LNCAP (cell line): ENCODE measurements at regions not wholly inside any gene's neighbourhood (a gene's known extent, or its start where the extent isn't known, plus 50 kb on each side); places are given as distances from the start of the nearest gene placed in this dataset.
A peak's percentile ranks its signal among the peaks of the same experiment; 100 is the strongest.

ENCODE experiments used
- CTCF ChIP-seq: fragments of 450-650 bp; IDR thresholded peaks from 2 replicates; pipeline ENCODE4 v1.5.1; 2017; ENCODE audit warnings: mild to moderate bottlenecking

DNA sequence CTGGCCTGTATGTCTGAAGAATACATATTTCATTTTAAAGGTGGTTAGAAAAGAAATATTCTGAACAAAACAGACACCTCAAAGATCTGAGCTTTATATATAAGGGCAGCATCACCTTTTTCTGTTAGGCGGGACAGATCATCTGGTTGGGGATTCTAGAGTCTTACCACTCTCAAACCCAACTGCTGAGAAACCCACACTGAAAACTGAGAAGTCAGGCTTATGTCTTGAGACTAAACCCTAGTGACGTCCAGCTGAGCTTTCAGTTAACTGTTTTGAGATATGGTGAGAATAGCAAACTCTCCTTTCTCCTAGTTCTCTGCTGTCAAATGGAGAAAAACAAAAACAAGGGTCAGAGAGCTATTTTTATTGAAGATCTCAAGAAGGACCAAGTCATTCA lies 63.7 kb upstream of the CCN6 start:
- TF ChIP-seq CTCF: no peak

DNA sequence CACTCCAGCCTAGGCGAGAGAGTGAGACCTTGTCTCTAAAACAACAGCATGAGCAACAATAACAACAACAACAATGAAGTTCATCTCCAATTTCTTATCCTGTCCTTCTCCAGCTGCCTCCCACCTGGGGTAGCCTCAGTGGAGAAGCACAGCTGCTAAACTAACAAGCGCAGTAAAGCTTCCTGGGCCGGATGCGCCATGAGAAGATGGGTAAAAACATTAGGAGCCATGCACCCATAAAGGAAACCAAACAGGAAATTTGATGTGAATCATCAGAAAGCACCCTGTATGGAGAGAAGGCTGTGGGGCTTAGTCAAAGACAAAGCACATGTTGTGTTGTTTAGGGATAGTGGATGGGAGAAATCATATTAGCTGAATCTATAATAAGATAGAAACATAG lies 61.1 kb upstream of the CCN6 start:
- TF ChIP-seq CTCF: no peak

GRCh38 chr6:111993342-111993741 lies 60.6 kb upstream of the CCN6 start:
- no peak for TF ChIP-seq CTCF

DNA sequence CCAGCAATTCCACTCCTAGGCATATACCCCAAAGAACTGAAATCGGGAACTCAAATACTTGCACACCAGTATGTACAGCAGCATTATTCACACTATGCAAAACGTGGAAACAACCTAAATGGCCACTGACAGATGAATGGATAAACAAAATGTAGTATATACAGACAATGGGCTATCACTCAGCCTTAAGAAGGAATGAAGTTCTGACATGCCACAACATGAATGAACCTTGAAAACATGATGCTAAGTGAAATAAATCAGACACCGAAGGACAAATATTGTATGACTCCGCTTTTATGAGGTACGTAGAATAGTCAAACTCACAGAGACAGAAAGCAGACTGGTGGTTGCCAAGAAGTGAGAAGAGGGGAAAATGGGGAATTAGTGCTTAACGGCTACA lies 59.1 kb upstream of the CCN6 start:
- no peak for TF ChIP-seq CTCF

DNA sequence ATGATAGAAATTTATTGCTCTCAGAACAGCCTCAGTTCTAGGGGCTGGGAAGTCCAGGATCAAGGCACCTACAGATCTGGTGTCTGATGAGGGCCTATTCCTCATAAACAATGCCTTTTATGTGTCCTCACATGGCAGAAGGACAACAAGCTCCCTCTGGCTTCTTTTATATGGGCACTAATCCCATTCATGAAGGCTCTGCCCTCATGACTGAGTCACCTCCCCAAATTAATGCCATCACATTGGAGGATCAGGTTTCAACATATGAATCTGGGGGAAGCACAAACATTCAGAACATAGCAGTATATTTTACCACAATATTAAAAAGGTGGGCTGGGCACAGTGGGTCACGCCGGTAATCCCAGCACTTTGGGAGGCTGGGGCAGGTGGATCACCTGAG lies 58.5 kb upstream of the CCN6 start:
- TF ChIP-seq CTCF: no peak

DNA sequence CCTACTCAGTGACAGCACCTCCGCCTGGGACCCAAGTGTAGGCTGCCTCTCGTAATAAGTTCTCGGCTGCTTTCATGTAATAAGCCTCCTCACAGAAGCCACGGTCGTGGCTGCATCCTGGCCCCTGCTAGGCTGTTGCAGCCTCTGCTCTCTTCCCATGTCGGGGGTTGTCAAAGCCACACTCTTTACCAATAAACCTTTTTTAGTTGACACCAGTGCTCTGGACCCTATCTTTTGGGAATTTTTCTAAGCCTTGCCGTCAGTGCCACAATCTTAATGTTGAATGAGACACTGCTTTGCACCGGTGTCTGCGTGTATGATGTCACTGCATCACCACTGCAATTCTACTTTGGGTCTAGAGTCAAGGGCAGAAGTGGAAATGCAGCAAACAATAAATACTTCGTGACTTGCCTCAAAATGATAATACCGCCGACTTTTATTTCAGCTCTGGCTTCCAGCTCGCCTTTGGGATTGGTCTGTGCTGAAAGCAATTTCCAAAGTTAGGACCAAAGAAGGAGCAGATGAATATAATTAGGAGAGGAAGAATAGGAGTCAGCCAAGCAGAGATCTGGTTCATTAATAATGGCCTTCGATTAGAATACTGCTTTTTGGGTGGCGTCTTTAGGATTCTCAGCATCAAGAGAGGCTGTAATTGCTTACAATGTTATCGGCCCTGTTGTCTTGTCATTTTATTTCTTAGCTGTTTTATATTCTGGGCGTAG lies 57.6 kb upstream of the CCN6 start:
- no peak for TF ChIP-seq CTCF

DNA sequence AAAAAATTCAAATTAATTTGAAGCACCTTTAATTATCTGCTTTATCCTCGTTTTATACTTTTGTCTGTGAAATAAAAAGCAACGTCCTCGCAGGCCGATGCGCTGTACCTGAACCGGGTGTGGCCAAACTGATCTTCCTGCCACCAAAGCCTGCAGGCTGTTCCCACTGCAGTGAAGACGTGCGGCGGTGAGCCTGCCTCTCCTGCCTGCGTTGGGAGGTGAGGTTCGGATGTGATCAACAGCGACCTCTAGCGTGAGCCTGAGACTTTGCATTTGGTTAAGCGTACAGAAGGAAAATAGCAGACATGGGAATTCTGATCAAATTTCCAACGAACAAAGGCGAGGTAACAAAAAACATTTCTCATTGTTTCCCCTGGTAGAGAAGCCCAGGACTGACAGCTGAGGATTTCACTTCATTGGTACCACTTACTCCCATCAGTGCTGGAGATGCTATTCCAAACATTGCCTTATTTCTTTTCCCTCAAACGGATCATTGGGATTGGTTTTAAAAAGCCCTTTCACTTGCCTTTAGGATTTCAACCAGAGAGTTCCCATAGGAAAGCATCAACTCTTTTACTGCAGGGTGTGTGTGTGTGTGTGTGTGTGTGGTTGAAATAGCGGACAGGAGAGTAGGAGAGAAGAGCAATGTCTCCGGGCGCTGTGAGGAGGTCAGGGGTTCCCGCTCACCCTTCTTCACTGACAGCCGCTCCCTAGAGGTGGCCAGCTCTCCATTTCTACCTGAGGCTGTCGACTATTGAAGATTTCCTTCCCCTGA lies 56.6 kb upstream of the CCN6 start:
- TF ChIP-seq CTCF: peak; percentile 86
